Caco-2 (cell line): ENCODE measurements at regions not wholly inside any gene's neighbourhood (a gene's known extent, or its start where the extent isn't known, plus 50 kb on each side); places are given as distances from the start of the nearest gene placed in this dataset.

ENCODE experiments used
- BruUV-seq: library from RNA; stranded (reverse); fragments of 400-500 nt; replicated peaks from 2 replicates; lab custom pipeline; 2021; lab: Mats Ljungman, UMichigan
- CTCF ChIA-PET: fragments of 300-600 bp; sonication (Branson Sonifier 250); formaldehyde crosslinking; loops from one replicate; lab custom pipeline; 2022; ENCODE audit warnings: antibody characterized with exemption; lab: Charles Lee
- POLR2A ChIA-PET: fragments of 300-600 bp; sonication (Branson Sonifier 250); formaldehyde crosslinking; loops from one replicate; lab custom pipeline; 2022; ENCODE audit warnings: antibody characterized with exemption; lab: Charles Lee
- DNase-seq, 2 experiments: peaks; one replicate each; pipeline versions ENCODE4 v3.0.0 to v3.0.0-alpha.2; 2020 to 2022
- H3K27me3 ChIP-seq: replicated peaks from 2 replicates; pipeline ENCODE4 v1.6.0; 2011; ENCODE audit warnings: low read length; ENCODE audit not compliant: control insufficient read depth, insufficient read depth
- H3K36me3 ChIP-seq: 2 replicates; pipeline ENCODE4 v1.5.1; 2011; ENCODE audit warnings: low read length; ENCODE audit not compliant: control insufficient read depth, insufficient read depth
- H3K4me1 ChIP-seq: fragments of 250-450 bp; sonication (Bioruptor Pico); 2 replicates; pipeline ENCODE4 v1.5.1; 2020; ENCODE audit warnings: mild to moderate bottlenecking
- H3K4me3 ChIP-seq: 2 replicates; pipeline ENCODE4 v1.5.1; 2011; ENCODE audit warnings: low read depth, mild to moderate bottlenecking, control low read depth, low read length
- H3K9me3 ChIP-seq: fragments of 250-450 bp; sonication (Bioruptor Pico); 2 replicates; pipeline ENCODE4 v1.5.1; 2020; ENCODE audit warnings: mild to moderate bottlenecking, moderate library complexity
- H3K27ac Mint-ChIP-seq: one replicate; pipeline ENCODE4 v1.8.0; 2022; ENCODE audit warnings: mixed read lengths; ENCODE audit not compliant: unreplicated experiment
- H3K27me3 Mint-ChIP-seq: one replicate; pipeline ENCODE4 v1.8.0; 2022; ENCODE audit warnings: mixed read lengths; ENCODE audit not compliant: insufficient read depth, unreplicated experiment
- H3K36me3 Mint-ChIP-seq: one replicate; pipeline ENCODE4 v1.8.0; 2022; ENCODE audit warnings: mild to moderate bottlenecking, mixed read lengths; ENCODE audit not compliant: insufficient read depth, unreplicated experiment
- H3K4me1 Mint-ChIP-seq: one replicate; pipeline ENCODE4 v1.8.0; 2022; ENCODE audit warnings: low read depth, mixed read lengths; ENCODE audit not compliant: unreplicated experiment
- H3K4me3 Mint-ChIP-seq: one replicate; pipeline ENCODE4 v1.8.0; 2022; ENCODE audit warnings: mild to moderate bottlenecking, moderate library complexity, mixed read lengths; ENCODE audit not compliant: unreplicated experiment
- H3K9me3 Mint-ChIP-seq: one replicate; pipeline ENCODE4 v1.8.0; 2022; ENCODE audit warnings: mixed read lengths; ENCODE audit not compliant: unreplicated experiment
- CTCF ChIP-seq, 2 experiments: fragments of 200-600 bp in 1 of 2; IDR thresholded peaks; 1 replicate in 1 of 2; 2 replicates in 1 of 2; pipeline versions ENCODE4 v1.5.1 to v1.8.0; 2011 to 2022; ENCODE audit warnings: antibody characterized with exemption in 1 of 2, control low read depth in 1 of 2, inconsistent platforms in 1 of 2, low read depth in 1 of 2, low read length in 1 of 2, mild to moderate bottlenecking in 1 of 2, moderate library complexity in 1 of 2; ENCODE audit not compliant: insufficient read depth in 1 of 2, severe bottlenecking in 1 of 2, unreplicated experiment in 1 of 2
- intact Hi-C: fragments of 100-400 bp; cut with micrococcal nuclease; formaldehyde crosslinking; loops from one replicate; pipeline ENCODE4 v1.10.0; 2022; ENCODE audit not compliant: unreplicated experiment

GRCh38 chr4:175033162-175033561 lies 115.0 kb downstream of the ADAM29 start:
- Histone ChIP-seq H3K27me3 (no peaks in the 10 kb centered on the region), H3K4me1 (no peaks in the 10 kb centered on the region), H3K4me3 (no peak overlapping the region), H3K36me3 (no peaks in the 10 kb centered on the region), H3K9me3 (peaks cover 3% of the 10 kb centered on the region; the same call in 1 of the 2 replicates)
- H3K27ac Mint-ChIP-seq = no peak overlapping the region
- no peak overlapping the region for H3K4me3 Mint-ChIP-seq
- no peaks in the 10 kb centered on the region for H3K4me1 Mint-ChIP-seq
- no TSS peak for BruUV-seq
- intact Hi-C loops = no loop called here
- H3K36me3 Mint-ChIP-seq = no peaks in the 10 kb centered on the region
- H3K27me3 Mint-ChIP-seq = no peaks in the 10 kb centered on the region
- CTCF ChIA-PET = no interaction called here
- no peak for DNase-seq
- POLR2A ChIA-PET = no interaction called here
- TF ChIP-seq CTCF (IDR thresholded peaks at IDR 0.05; ENCODE audit: insufficient read depth in 1 of 2, low read depth in 1 of 2, low read length in 1 of 2, severe bottlenecking in 1 of 2, unreplicated experiment in 1 of 2) = no peak
- peaks cover 11% of the 10 kb centered on the region for H3K9me3 Mint-ChIP-seq

GRCh38 chr4:175034007-175034406 lies 115.8 kb downstream of the ADAM29 start:
- DNase-seq = no peak
- Histone ChIP-seq H3K4me3 (no peak overlapping the region), H3K4me1 (no peaks in the 10 kb centered on the region), H3K36me3 (no peaks in the 10 kb centered on the region), H3K9me3 (peaks cover 3% of the 10 kb centered on the region; the same call in 1 of the 2 replicates), H3K27me3 (no peaks in the 10 kb centered on the region)
- intact Hi-C loops = no loop called here
- Mint-ChIP-seq H3K36me3 (no peaks in the 10 kb centered on the region), H3K27ac (no peak overlapping the region), H3K9me3 (peaks cover 11% of the 10 kb centered on the region), H3K4me1 (no peaks in the 10 kb centered on the region), H3K4me3 (no peak overlapping the region), H3K27me3 (no peaks in the 10 kb centered on the region)
- ChIA-PET CTCF (no interaction called here), POLR2A (no interaction called here)
- BruUV-seq = no TSS peak
- no peak for TF ChIP-seq CTCF (IDR thresholded peaks at IDR 0.05; ENCODE audit: insufficient read depth in 1 of 2, low read depth in 1 of 2, low read length in 1 of 2, severe bottlenecking in 1 of 2, unreplicated experiment in 1 of 2)

- POLR2A ChIA-PET = no interaction called here
- no peak for TF ChIP-seq CTCF (IDR thresholded peaks at IDR 0.05; ENCODE audit: insufficient read depth in 1 of 2, low read depth in 1 of 2, low read length in 1 of 2, severe bottlenecking in 1 of 2, unreplicated experiment in 1 of 2)
- CTCF ChIA-PET = no interaction called here
These were observed 117.0 kb downstream of the ADAM29 start for GRCh38 chr4:175034986-175035705.

More at GRCh38 chr4:175034986-175035705, 117.0 kb downstream of the ADAM29 start:
- Histone ChIP-seq H3K4me3 (no peak overlapping the region), H3K4me1 (no peaks in the 10 kb centered on the region), H3K36me3 (no peaks in the 10 kb centered on the region), H3K9me3 (peaks cover 3% of the 10 kb centered on the region; the same call in 1 of the 2 replicates), H3K27me3 (no peaks in the 10 kb centered on the region)
- no peak for DNase-seq
- Mint-ChIP-seq H3K27ac (no peak overlapping the region), H3K4me1 (no peaks in the 10 kb centered on the region), H3K36me3 (no peaks in the 10 kb centered on the region), H3K4me3 (no peak overlapping the region), H3K27me3 (no peaks in the 10 kb centered on the region), H3K9me3 (peaks cover 11% of the 10 kb centered on the region)
- BruUV-seq = no TSS peak
- intact Hi-C loops = no loop called here
